ENCODE measurements at regions not wholly inside any gene's neighbourhood (a gene's known extent, or its start where the extent isn't known, plus 50 kb on each side); places are given as distances from the start of the nearest gene placed in this dataset.
"Not testable (repeated sequence)": the region's sequence is repeated elsewhere in the genome, so short reads cannot be mapped to it uniquely, and the experiment has no call there.

DNA sequence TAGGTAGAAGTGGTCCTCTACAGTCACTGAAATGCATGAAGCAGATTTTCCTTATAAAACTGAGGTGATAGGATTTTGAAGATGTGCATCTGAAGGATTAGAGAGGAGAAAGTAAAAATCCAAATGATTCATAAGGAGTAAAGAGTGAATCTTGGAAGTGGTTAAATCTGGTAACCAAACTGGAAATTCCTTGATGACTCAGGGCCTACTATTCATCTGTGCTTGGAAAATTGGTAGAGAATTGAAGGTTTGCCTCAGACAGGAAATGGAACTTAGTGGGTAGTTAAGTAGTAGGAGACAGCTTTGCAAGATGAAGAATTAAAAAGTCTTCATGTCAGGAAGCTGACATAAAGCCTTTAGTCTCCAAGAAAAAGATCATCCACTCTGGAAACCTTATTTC lies 368.9 kb upstream of the CTSO start:
- Mint-ChIP-seq H3K9me3 (peaks cover 1% of the 10 kb centered on the region), H3K27me3 (no peaks in the 10 kb centered on the region), H3K4me3 (no peak overlapping the region), H3K4me1 (no peaks in the 10 kb centered on the region), H3K27ac (no peak overlapping the region), H3K36me3 (no peaks in the 10 kb centered on the region)
- CTCF ChIA-PET: no interaction called here
- DNase-seq: no peak

DNA sequence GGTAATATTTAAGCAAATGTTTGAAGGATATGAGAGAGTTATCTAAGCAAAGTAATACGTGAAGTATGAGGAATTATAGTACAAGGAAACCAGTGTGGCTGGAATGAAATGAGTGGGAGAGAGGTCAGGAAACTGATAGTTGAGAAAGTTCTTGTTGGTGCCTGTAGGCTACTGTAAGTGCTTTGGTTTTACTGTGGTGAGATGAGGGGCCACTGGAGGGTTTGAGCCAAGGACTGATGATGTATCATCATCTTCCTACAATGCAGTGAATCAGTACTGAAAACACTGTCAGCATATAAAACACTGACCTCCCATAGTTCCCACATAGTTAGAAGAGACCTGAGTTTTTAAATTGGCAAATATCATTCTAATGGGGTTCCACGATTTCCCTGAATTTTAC lies 367.5 kb upstream of the CTSO start:
- Mint-ChIP-seq H3K4me3 (no peak overlapping the region), H3K9me3 (peaks cover 4% of the 10 kb centered on the region), H3K4me1 (no peaks in the 10 kb centered on the region), H3K27ac (no peak overlapping the region), H3K27me3 (no peaks in the 10 kb centered on the region), H3K36me3 (no peaks in the 10 kb centered on the region)
- CTCF ChIA-PET: no interaction called here
- no peak for DNase-seq

DNA sequence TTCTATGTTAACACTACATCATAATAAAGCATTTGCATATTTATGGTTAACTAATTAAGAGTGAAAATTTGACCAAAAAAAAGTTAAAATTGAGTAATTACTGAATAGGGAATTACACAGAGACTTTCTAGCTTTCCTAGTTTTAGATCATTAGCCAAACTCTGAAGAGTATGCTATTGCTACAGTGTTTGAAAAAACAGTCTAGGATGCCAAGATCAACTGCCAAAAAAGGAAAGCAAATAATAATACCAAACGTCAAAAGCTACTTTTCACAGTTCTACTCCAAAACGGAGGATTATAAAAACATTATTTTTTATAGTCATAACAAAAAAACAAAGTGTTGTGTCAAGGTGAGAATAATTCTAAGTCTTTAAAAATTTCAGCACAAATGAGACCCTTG lies 359.8 kb upstream of the CTSO start:
- Mint-ChIP-seq H3K27ac (no peak overlapping the region), H3K4me1 (no peaks in the 10 kb centered on the region), H3K9me3 (peaks cover 4% of the 10 kb centered on the region), H3K27me3 (no peaks in the 10 kb centered on the region), H3K36me3 (no peaks in the 10 kb centered on the region), H3K4me3 (no peak overlapping the region)
- CTCF ChIA-PET: no interaction called here
- no peak for DNase-seq

DNA sequence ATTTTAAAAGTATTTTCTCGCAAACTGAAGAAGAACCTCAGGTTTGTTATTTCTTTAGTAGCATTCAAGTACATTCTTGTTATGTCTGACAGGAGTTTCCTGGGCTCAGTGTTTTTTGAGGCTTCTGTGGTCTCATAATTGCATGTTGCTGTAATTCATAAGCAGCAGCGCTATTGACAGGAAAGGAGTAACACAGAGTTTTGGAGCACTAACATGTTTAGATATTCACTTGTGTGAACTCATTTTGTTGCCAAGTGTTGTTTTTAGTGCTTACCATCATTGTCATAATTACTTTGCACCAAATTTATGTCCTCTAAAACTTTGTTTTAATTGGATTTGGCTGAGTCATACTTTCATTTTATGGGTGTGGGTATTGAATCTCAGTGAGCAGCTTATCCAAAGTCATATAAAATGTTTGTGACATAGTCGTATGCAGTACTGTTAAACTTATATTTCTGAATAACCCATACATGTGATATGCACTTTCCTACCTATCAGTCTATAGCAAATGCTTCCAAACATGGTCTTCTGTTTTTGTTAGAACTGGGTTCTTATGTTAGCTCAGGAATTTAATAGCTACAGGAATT lies 358.7 kb upstream of the CTSO start:
- Mint-ChIP-seq H3K27me3 (no peaks in the 10 kb centered on the region), H3K27ac (no peak overlapping the region), H3K4me1 (no peaks in the 10 kb centered on the region), H3K9me3 (peaks cover 2% of the 10 kb centered on the region), H3K36me3 (no peaks in the 10 kb centered on the region), H3K4me3 (no peak overlapping the region)
- CTCF ChIA-PET: no interaction called here
- no peak for DNase-seq

DNA sequence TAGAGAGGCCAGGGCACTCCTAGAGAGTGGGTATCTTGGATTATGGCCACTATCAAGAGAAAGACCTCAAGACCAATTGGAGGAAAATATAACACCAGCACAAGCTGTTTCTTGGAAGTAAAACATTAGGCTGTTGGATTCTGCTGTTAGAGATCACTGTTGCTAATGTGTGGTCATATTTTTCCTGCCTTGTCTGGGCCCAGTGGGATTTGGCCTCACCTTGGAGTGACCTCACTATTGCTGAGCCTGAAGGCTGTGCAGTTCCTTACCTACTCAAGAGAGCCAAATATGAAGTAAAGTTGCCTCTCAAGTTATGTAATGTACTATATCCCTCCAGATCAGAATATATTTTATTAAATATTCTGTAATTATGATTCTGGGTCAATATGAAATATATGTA lies 355.4 kb upstream of the CTSO start:
- CTCF ChIA-PET: no interaction called here
- H3K4me3 Mint-ChIP-seq: no peak overlapping the region
- H3K27ac Mint-ChIP-seq: no peak overlapping the region
- no peaks in the 10 kb centered on the region for H3K36me3 Mint-ChIP-seq
- H3K4me1 Mint-ChIP-seq: no peaks in the 10 kb centered on the region
- no peaks in the 10 kb centered on the region for H3K9me3 Mint-ChIP-seq
- DNase-seq: no peak
- H3K27me3 Mint-ChIP-seq: no peaks in the 10 kb centered on the region

DNA sequence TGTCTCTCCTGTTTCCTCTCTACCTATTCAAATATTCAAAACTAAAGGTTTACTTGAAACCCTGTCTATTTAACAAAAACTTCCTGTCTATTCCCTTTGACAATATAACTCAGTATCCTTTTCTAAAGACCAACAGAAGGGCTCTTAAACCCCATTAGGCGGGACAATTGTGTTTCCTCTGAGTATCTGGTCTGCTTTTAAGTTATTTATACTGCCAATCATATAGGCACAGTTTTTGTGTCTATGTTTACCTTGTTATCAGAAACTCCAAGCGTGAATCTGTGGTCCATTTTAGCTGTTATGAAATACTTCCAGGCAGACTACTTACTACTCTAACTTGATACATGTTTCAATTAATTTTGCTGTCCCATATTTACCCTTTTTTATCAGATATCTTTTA lies 350.0 kb upstream of the CTSO start:
- DNase-seq: no peak
- CTCF ChIA-PET: no interaction called here
- H3K4me1 Mint-ChIP-seq: no peaks in the 10 kb centered on the region
- no peak overlapping the region for H3K27ac Mint-ChIP-seq
- H3K4me3 Mint-ChIP-seq: no peak overlapping the region
- no peaks in the 10 kb centered on the region for H3K27me3 Mint-ChIP-seq
- peaks cover 2% of the 10 kb centered on the region for H3K9me3 Mint-ChIP-seq
- no peaks in the 10 kb centered on the region for H3K36me3 Mint-ChIP-seq

DNA sequence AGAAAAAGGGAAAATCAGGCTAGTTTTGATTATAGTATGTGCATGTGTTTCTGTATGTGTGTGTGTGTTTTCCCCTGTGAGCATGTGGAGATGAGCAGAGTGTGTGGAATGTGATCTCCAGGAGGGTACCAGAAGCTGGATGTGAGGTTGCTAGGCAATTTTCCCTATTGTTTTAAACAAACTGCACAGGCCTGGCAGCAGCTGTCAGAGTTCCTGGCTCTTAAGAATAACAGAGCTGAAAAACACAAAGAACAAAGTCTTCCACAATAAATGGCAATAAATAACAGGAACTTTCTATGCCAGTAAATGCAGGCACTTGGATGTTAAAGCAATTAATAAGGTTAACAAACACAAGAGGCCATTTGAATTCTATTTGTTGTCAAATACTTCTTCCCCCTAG lies 344.6 kb upstream of the CTSO start:
- H3K36me3 Mint-ChIP-seq: no peaks in the 10 kb centered on the region
- CTCF ChIA-PET: no interaction called here
- no peaks in the 10 kb centered on the region for H3K27me3 Mint-ChIP-seq
- no peaks in the 10 kb centered on the region for H3K4me1 Mint-ChIP-seq
- H3K4me3 Mint-ChIP-seq: no peak overlapping the region
- peaks cover 3% of the 10 kb centered on the region for H3K9me3 Mint-ChIP-seq
- DNase-seq: no peak
- no peak overlapping the region for H3K27ac Mint-ChIP-seq

DNA sequence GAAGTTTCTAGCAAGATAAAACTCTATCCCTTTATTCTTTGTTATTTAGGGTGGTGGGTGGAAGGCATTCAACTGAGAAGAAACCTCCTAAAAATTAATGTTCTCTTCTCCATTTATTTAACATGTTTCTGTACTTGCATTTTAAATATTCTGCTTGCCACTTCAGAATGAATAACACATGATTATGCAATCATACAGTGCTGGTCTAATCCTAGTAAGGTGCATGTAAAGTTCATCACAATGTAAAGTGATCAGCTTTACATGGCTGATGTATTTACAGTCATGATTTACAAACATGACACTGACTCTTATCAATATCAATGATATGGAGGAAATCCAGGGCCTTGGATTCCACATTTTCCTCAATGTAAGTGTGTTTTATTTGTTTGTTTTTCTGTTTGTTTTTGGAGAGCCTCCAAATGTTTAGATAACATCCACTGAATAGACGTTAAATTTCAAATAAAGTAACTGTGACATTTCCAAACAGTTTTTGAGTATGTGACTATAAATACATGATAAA lies 342.1 kb upstream of the CTSO start:
- DNase-seq: no peak
- Mint-ChIP-seq H3K4me1 (no peaks in the 10 kb centered on the region), H3K9me3 (peaks cover 3% of the 10 kb centered on the region), H3K36me3 (no peaks in the 10 kb centered on the region), H3K27ac (no peak overlapping the region), H3K4me3 (no peak overlapping the region), H3K27me3 (no peaks in the 10 kb centered on the region)
- CTCF ChIA-PET: no interaction called here

DNA sequence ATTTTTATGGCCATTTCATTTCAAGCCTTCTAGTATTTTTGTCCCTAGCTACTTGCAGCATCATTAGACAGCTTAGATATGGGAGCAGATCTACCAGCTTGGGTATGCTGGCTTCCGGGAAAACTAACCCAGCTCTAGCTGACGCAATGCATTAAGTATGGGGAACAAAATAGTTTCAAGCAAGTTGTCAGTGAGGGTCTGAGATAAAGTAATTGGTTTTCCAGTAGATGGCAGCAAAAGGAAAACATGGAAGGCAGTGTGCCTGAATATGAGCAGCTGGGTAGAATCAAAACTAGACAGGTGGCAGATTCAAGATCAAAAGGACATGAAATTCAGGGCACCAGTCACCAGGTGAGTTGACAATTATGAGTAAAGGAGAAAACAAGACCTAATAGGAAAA lies 340.9 kb upstream of the CTSO start:
- Mint-ChIP-seq H3K36me3 (no peaks in the 10 kb centered on the region), H3K4me3 (no peak overlapping the region), H3K4me1 (no peaks in the 10 kb centered on the region), H3K9me3 (peaks cover 3% of the 10 kb centered on the region), H3K27ac (no peak overlapping the region), H3K27me3 (no peaks in the 10 kb centered on the region)
- CTCF ChIA-PET: no interaction called here
- no peak for DNase-seq

DNA sequence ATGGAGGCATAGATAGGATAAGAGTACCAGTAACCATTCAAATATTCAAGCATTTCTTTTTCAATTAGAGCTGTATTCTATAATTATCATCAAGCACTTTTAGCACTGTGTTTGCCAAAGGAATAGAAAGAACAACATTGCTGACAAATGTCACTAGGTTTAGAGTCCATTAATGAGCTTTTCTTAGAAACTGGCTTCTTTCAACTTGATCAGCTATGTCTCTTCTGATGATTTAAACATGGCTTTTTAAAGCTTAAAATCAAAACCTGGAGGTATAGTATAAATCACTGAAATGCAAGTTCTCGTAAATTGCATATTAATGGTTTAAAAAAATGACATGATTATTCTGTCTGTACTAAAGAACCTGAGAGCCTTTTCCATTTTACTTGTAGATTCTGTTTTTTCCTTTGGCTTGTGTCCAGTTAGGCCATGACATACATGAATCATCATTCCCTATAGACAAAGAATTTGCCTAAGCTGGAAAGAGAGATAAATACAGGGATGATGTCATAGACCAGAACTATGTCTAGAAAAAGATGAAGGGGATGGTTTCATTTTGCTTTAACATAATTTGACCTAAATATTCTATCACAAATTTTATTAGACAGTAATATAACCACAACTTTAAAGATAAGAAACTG lies 340.1 kb upstream of the CTSO start:
- Mint-ChIP-seq H3K4me3 (no peak overlapping the region), H3K27ac (no peak overlapping the region), H3K36me3 (no peaks in the 10 kb centered on the region), H3K9me3 (peaks cover 5% of the 10 kb centered on the region), H3K4me1 (no peaks in the 10 kb centered on the region), H3K27me3 (no peaks in the 10 kb centered on the region)
- CTCF ChIA-PET: no interaction called here
- no peak for DNase-seq

DNA sequence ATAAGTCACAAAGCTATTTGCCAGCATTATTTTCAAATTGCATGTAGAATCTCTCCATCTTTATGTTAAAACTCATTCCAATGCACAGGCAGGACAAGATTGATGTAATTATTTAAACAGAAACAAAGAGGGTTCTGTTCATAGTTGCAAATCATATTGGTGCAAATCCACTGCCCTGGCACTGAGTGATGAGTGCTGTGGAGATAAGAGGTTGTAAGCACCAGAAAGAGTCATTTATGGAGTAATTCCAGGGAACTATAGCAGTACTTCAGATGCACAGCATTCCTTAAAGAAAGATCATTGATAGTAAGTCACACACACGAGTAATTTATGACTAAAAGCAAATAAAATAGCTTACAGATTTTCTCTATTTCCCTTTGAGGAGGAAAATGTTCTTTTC lies 337.7 kb upstream of the CTSO start:
- peaks cover 2% of the 10 kb centered on the region for H3K9me3 Mint-ChIP-seq
- H3K36me3 Mint-ChIP-seq: no peaks in the 10 kb centered on the region
- no peaks in the 10 kb centered on the region for H3K4me1 Mint-ChIP-seq
- H3K4me3 Mint-ChIP-seq: no peak overlapping the region
- DNase-seq: no peak
- no peak overlapping the region for H3K27ac Mint-ChIP-seq
- no peaks in the 10 kb centered on the region for H3K27me3 Mint-ChIP-seq
- CTCF ChIA-PET: no interaction called here

DNA sequence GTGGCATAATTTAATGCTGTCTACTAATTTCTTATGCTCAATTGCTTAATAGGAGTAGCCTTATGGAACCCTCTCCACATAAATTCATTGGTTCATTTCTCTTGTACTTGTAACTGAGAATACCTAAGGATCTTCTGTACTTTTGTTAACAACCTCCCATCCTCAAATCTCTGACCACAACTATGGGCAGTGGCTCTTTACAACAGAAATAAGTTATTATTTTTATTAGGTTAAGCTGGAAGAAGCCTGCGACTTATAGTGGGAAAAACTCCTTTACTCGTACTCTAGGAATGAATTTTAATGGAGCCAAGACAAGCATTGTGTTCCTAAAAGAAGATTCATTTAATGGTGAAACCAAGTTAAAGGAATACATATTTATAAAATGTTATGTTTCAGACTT lies 337.1 kb upstream of the CTSO start:
- Mint-ChIP-seq H3K4me3 (no peak overlapping the region), H3K9me3 (peaks cover 2% of the 10 kb centered on the region)
- CTCF ChIA-PET: no interaction called here

DNA sequence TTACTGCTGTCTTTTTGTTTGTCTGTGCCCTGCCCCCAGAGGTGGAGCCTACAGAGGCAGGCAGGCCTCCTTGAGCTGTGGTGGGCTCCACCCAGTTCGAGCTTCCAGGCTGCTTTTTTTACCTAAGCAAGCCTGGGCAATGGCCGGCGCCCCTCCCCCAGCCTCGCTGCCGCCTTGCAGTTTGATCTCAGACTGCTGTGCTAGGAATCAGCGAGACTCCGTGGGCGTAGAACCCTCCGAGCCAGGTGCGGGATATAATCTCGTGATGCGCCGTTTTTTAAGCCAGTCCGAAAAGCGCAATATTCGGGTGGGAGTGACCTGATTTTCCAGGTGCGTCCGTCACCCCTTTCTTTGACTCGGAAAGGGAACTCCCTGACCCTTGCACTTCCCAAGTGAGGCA lies 336.4 kb upstream of the CTSO start:
- DNase-seq, CTCF ChIA-PET, H3K36me3 Mint-ChIP-seq, H3K27me3 Mint-ChIP-seq, H3K27ac Mint-ChIP-seq, H3K9me3 Mint-ChIP-seq, H3K4me3 Mint-ChIP-seq, H3K4me1 Mint-ChIP-seq: not testable (repeated sequence)

More for the DNA sequence above, 337.1 kb upstream of the CTSO start:
- Mint-ChIP-seq H3K36me3 (no peaks in the 10 kb centered on the region), H3K4me1 (no peaks in the 10 kb centered on the region), H3K27ac (no peak overlapping the region), H3K27me3 (no peaks in the 10 kb centered on the region)
- no peak for DNase-seq

DNA sequence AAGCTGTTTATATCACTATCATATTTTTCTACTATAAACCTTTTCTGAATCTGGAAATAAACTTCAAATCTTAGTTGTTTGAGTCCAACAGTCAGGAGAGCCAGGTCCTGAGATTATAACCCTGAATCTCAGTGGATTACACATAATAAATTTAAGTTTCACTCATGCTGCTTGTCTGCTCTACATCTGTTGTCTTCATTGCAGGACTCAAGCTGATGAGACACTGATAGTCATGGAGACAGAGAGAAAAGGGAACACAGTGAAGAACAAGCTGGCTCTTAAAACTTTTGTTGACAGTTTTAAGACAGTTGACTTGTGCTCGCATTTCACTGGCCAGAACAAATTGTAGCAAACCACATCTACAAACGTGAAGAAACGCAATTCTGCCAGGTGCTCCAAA lies 327.0 kb upstream of the CTSO start:
- no peaks in the 10 kb centered on the region for H3K4me1 Mint-ChIP-seq
- no peak overlapping the region for H3K27ac Mint-ChIP-seq
- no peaks in the 10 kb centered on the region for H3K27me3 Mint-ChIP-seq
- H3K4me3 Mint-ChIP-seq: no peak overlapping the region
- H3K36me3 Mint-ChIP-seq: no peaks in the 10 kb centered on the region
- peaks cover 5% of the 10 kb centered on the region for H3K9me3 Mint-ChIP-seq
- CTCF ChIA-PET: no interaction called here
- no peak for DNase-seq

DNA sequence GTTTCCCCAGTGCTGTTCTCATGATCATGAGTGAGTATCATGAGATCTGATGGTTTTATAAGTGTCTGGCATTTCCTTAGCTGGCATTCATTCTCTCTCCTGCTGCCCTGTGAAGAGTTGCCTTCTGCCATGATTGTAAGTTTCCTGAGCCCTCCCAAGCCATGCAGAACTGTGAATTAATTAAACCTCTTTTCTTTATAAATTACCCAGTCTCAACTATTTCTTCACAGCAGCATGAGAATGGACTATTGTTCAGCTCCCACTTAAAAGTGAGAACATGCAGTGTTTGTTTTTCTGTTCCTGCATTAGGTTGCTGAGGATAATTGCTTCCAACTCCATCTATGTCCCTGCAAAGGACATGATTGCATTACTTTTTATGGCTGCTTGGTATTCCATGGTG lies 311.7 kb upstream of the CTSO start:
- Mint-ChIP-seq H3K36me3 (no peaks in the 10 kb centered on the region), H3K4me3 (no peak overlapping the region), H3K27ac (no peak overlapping the region), H3K27me3 (no peaks in the 10 kb centered on the region), H3K4me1 (no peaks in the 10 kb centered on the region), H3K9me3 (no peaks in the 10 kb centered on the region)
- no peak for DNase-seq
- CTCF ChIA-PET: no interaction called here

DNA sequence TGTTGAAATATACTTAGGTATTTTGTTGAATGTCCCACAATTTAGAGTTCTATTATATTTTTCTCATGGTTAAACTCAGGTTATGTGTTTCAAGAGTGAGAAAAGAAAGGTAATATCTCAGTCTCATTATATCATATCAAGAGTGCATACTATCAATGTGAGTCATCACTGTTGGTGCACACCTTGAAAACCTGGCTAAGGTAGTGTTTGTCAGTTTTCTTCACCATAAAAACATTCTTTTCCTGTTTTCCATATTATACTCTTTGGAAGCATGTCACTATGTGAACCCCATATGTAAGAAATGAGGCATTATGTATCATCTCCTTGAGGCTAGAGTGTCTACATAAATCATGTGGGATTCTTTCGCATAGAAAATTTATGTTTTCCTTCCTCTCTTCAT lies 307.6 kb upstream of the CTSO start:
- Mint-ChIP-seq H3K9me3 (no peaks in the 10 kb centered on the region), H3K36me3 (no peaks in the 10 kb centered on the region), H3K4me3 (no peak overlapping the region), H3K27me3 (no peaks in the 10 kb centered on the region), H3K4me1 (no peaks in the 10 kb centered on the region), H3K27ac (no peak overlapping the region)
- CTCF ChIA-PET: no interaction called here
- DNase-seq: no peak
